AG09319 (cell line): ENCODE measurements at regions not wholly inside any gene's neighbourhood (a gene's known extent, or its start where the extent isn't known, plus 50 kb on each side); places are given as distances from the start of the nearest gene placed in this dataset.

ENCODE experiments used
- DNase-seq: peaks from one replicate; pipeline ENCODE4 v3.0.0-alpha.2; 2010; ENCODE audit warnings: low read depth; ENCODE audit errors: extremely low read depth
- CTCF ChIP-seq: IDR thresholded peaks from 2 replicates; pipeline ENCODE4 v1.5.1; 2011; ENCODE audit warnings: low read depth, mild to moderate bottlenecking, inconsistent platforms, low read length, moderate library complexity

GRCh38 chr10:106327747-106328146, 836.8 kb downstream of the SORCS1 start:
- no peak for DNase-seq
- TF ChIP-seq CTCF, result no peak

- no peak for DNase-seq
- TF ChIP-seq CTCF, result no peak
These were observed 843.6 kb downstream of the SORCS1 start for GRCh38 chr10:106320876-106321275.

- TF ChIP-seq CTCF, result no peak
- no peak for DNase-seq
These were observed 844.4 kb downstream of the SORCS1 start for GRCh38 chr10:106320078-106320477.

DNA sequence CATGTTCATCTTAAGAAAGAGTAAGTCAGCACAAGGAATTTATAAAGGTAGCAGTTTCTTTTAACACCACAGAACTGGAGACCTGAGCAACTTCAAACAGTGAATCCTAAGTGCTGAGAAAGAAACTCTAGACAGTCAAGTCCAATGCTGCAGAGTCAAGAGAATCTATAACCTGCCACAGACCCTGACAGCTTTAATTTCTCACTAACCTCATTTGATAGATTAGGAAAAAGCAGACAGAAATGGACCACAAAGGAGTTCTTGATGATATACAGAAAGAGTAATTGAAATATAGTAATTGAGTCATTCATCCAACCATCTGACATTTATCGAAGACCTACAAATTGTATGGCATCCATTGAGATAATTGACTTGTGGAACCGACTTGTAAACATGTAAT, 847.0 kb downstream of the SORCS1 start:
- no peak for TF ChIP-seq CTCF

GRCh38 chr10:106313041-106313440, 851.5 kb downstream of the SORCS1 start:
- no peak for TF ChIP-seq CTCF
- no peak for DNase-seq

More for the DNA sequence above, 847.0 kb downstream of the SORCS1 start:
- DNase-seq, result no peak

DNA sequence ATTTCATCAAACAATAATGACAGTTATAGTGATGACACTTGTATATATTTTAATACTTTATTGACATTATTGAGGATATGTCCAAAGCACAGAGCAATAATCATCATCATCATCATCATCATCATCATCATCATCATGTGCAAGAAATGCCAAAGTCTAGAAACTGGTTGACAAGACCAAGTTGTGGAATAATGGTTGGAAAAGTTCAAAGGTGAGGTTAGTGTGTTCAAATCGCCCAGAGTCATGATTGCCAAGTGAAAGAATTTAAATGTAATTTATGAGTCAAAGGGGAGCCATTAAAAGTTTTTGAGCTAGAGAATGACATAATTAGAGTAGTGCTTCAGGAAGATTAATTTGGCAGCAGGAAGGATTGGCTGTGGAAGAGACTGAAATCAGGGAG, 852.4 kb downstream of the SORCS1 start:
- TF ChIP-seq CTCF, result no peak
- no peak for DNase-seq

GRCh38 chr10:106311590-106311989, 852.9 kb downstream of the SORCS1 start:
- peak; percentile 11 for DNase-seq
- no peak for TF ChIP-seq CTCF
